ENCODE measurements at regions not wholly inside any gene's neighbourhood (a gene's known extent, or its start where the extent isn't known, plus 50 kb on each side); places are given as distances from the start of the nearest gene placed in this dataset.

DNA sequence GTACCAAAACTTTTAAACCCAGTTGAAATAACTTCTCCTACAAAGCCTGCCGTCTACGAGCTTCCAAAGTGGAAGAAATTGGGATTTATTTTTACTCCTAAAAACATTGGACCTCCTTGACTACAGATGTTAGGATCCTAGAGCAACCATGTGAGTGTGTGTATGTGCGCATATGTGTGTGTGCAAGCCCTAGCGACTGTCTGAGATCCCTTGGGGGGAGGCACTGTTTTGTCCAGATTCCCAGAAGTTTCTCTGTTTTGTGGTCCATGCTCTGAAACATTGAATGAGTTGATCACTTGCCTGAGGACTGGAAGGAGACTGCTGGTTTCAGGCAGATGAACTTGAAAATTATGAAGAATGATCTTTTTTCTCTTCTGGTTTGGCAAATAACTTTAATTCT is 312.3 kb upstream of the ZNF32 start:
- no peak for TF ChIP-seq CSDC2 (CRISPR knock-in tag; IDR thresholded peaks at IDR 0.05)
- TF ChIP-seq ZNF70 (CRISPR knock-in tag; IDR thresholded peaks at IDR 0.05): no peak
- TF ChIP-seq ZNF565 (CRISPR knock-in tag; conservative IDR thresholded peaks at IDR 0.05; ENCODE audit: low read depth): no peak

Data from SK-N-SH treated with all-trans-retinoic acid at 6 μM for 48 hours (cell line).